Lung microvascular endothelial cell (primary cell): ENCODE measurements at regions not wholly inside any gene's neighbourhood (a gene's known extent, or its start where the extent isn't known, plus 50 kb on each side); places are given as distances from the start of the nearest gene placed in this dataset.

Experiments used
- DNase-seq, 2 donors: peaks; one replicate each; pipeline versions ENCODE4 v3.0.0 to v3.0.0-alpha.2; 2010; ENCODE audit warnings: low read depth in 2 of 2

GRCh38 chr17:12376276-12376675 is 289.4 kb upstream of the MYOCD start:
- no peak for DNase-seq

- DNase-seq, result no peak
Observed at GRCh38 chr17:12386225-12386624, 279.5 kb upstream of the MYOCD start.

- DNase-seq, result no peak
Observed at GRCh38 chr17:12388226-12388625, 277.5 kb upstream of the MYOCD start.

GRCh38 chr17:12389421-12389820 is 276.3 kb upstream of the MYOCD start:
- no peak for DNase-seq

GRCh38 chr17:12390631-12391030 is 275.1 kb upstream of the MYOCD start:
- DNase-seq, result no peak

- DNase-seq, result no peak
Observed at GRCh38 chr17:12391468-12391867, 274.2 kb upstream of the MYOCD start.

GRCh38 chr17:12395733-12396354 is 269.8 kb upstream of the MYOCD start:
- no peak for DNase-seq

- no peak for DNase-seq
Observed at GRCh38 chr17:12398441-12399051, 267.1 kb upstream of the MYOCD start.

GRCh38 chr17:12402963-12403622 is 262.6 kb upstream of the MYOCD start:
- DNase-seq, result no peak

- no peak for DNase-seq
Observed at GRCh38 chr17:12403881-12404398, 261.8 kb upstream of the MYOCD start.

- DNase-seq, result no peak
Observed at GRCh38 chr17:12406623-12407215, 259.0 kb upstream of the MYOCD start.

- DNase-seq, result no peak
Observed at GRCh38 chr17:12407495-12408252, 258.0 kb upstream of the MYOCD start.

- DNase-seq, result no peak
Observed at GRCh38 chr17:12409082-12409481, 256.6 kb upstream of the MYOCD start.

- no peak for DNase-seq
Observed at GRCh38 chr17:12410717-12411116, 255.0 kb upstream of the MYOCD start.

GRCh38 chr17:12415031-12415430 is 250.7 kb upstream of the MYOCD start:
- no peak for DNase-seq

- DNase-seq, result no peak
Observed at GRCh38 chr17:12421077-12421476, 244.6 kb upstream of the MYOCD start.

- DNase-seq, result no peak
Observed at GRCh38 chr17:12421646-12422306, 243.9 kb upstream of the MYOCD start.

GRCh38 chr17:12422651-12423050 is 243.0 kb upstream of the MYOCD start:
- no peak for DNase-seq

- DNase-seq, result no peak
Observed at GRCh38 chr17:12423337-12423736, 242.4 kb upstream of the MYOCD start.

GRCh38 chr17:12429116-12429515 is 236.6 kb upstream of the MYOCD start:
- no peak for DNase-seq

GRCh38 chr17:12431188-12431587 is 234.5 kb upstream of the MYOCD start:
- DNase-seq, result no peak
